Osteocyte (in vitro differentiated cells): ENCODE measurements at regions not wholly inside any gene's neighbourhood (a gene's known extent, or its start where the extent isn't known, plus 50 kb on each side); places are given as distances from the start of the nearest gene placed in this dataset.
"Not testable (repeated sequence)": the region's sequence is repeated elsewhere in the genome, so short reads cannot be mapped to it uniquely, and the experiment has no call there.

Experiments used
- DNase-seq: peaks from one replicate; pipeline ENCODE4 v3.0.0; 2021; ENCODE audit warnings: mixed read lengths; ENCODE audit not compliant: unreplicated experiment; ENCODE audit errors: extremely low spot score
- H3K27ac Mint-ChIP-seq: one replicate; pipeline ENCODE4 v1.8.0; 2021; ENCODE audit warnings: mild to moderate bottlenecking, mixed read lengths; ENCODE audit not compliant: unreplicated experiment
- H3K27me3 Mint-ChIP-seq: one replicate; pipeline ENCODE4 v1.8.0; 2021; ENCODE audit warnings: mixed read lengths; ENCODE audit not compliant: unreplicated experiment
- H3K36me3 Mint-ChIP-seq: one replicate; pipeline ENCODE4 v1.8.0; 2021; ENCODE audit warnings: mixed read lengths; ENCODE audit not compliant: unreplicated experiment
- H3K4me1 Mint-ChIP-seq: one replicate; pipeline ENCODE4 v1.8.0; 2021; ENCODE audit warnings: mixed read lengths; ENCODE audit not compliant: unreplicated experiment
- H3K4me3 Mint-ChIP-seq: one replicate; pipeline ENCODE4 v1.8.0; 2021; ENCODE audit warnings: mild to moderate bottlenecking, moderate library complexity, mixed read lengths; ENCODE audit not compliant: unreplicated experiment
- H3K9me3 Mint-ChIP-seq: one replicate; pipeline ENCODE4 v1.8.0; 2021; ENCODE audit warnings: mixed read lengths; ENCODE audit not compliant: unreplicated experiment
- TF ChIP-seq, protein P1 (sequence below): fragments of 200-600 bp; sonication (generic); IDR thresholded peaks from 2 replicates; pipeline ENCODE4 v1.5.0; 2021; ENCODE audit warnings: antibody characterized with exemption, mild to moderate bottlenecking, moderate library complexity

DNA sequence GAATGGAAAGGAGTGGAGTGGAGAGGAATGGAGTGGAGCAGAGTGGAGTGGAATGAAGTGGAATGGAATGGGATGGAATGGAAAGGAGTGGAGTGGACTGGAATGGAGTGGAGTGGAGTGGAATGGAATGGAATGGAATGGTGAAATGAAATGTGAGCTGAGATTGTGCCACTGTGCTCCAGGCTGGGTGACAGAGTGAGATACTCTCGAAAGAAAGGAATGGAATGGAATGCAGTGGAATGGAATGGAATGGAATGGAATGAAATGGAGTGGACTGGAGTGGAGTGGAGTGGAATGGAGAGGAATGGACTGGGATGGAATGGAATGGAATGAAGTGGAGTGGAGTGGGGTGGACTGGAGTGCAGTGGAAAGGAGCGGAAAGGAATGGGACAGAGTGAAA is 605.2 kb downstream of the TP53TG3F start:
- H3K27me3 Mint-ChIP-seq, H3K36me3 Mint-ChIP-seq: not testable (repeated sequence)
- H3K9me3 Mint-ChIP-seq, result peaks cover 21% of the 10 kb centered on the region

DNA sequence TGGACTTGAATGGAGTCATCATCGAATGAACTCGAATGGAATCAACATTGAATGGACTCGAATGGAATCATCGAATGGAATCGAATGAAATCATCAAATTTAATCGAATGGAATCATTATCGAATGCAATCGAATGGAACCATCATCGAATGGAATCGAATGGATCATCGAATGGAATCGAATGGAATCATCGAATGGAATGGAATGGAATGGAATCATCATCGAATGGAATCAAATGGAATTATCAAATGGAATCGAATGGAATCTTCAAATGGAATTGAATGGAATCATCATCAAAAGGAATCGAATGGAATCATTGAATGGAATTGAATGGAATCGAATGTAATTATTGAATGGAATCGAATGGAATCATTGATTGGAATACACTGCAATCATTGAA is 610.3 kb downstream of the TP53TG3F start:
- not testable (repeated sequence) for H3K9me3 Mint-ChIP-seq, H3K27me3 Mint-ChIP-seq, H3K27ac Mint-ChIP-seq, H3K4me1 Mint-ChIP-seq, DNase-seq, H3K4me3 Mint-ChIP-seq, H3K36me3 Mint-ChIP-seq

More for the DNA sequence above, 605.2 kb downstream of the TP53TG3F start:
- not testable (repeated sequence) for DNase-seq, H3K27ac Mint-ChIP-seq, H3K4me3 Mint-ChIP-seq, H3K4me1 Mint-ChIP-seq

- H3K9me3 Mint-ChIP-seq, result peaks cover 10% of the 10 kb centered on the region
- TF ChIP-seq, protein P1, sequence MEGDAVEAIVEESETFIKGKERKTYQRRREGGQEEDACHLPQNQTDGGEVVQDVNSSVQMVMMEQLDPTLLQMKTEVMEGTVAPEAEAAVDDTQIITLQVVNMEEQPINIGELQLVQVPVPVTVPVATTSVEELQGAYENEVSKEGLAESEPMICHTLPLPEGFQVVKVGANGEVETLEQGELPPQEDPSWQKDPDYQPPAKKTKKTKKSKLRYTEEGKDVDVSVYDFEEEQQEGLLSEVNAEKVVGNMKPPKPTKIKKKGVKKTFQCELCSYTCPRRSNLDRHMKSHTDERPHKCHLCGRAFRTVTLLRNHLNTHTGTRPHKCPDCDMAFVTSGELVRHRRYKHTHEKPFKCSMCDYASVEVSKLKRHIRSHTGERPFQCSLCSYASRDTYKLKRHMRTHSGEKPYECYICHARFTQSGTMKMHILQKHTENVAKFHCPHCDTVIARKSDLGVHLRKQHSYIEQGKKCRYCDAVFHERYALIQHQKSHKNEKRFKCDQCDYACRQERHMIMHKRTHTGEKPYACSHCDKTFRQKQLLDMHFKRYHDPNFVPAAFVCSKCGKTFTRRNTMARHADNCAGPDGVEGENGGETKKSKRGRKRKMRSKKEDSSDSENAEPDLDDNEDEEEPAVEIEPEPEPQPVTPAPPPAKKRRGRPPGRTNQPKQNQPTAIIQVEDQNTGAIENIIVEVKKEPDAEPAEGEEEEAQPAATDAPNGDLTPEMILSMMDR, result no peak
- DNase-seq, result no peak
Measured at GRCh38 chr16:34078691-34079090, 619.3 kb downstream of the TP53TG3F start.

GRCh38 chr16:34085038-34085437 is 625.6 kb downstream of the TP53TG3F start:
- H3K4me1 Mint-ChIP-seq, H3K27me3 Mint-ChIP-seq, H3K27ac Mint-ChIP-seq, DNase-seq, H3K4me3 Mint-ChIP-seq, H3K36me3 Mint-ChIP-seq: not testable (repeated sequence)
- H3K9me3 Mint-ChIP-seq, result peaks cover 34% of the 10 kb centered on the region

More at GRCh38 chr16:34078691-34079090, 619.3 kb downstream of the TP53TG3F start:
- Mint-ChIP-seq H3K36me3 (no peaks in the 10 kb centered on the region), H3K4me3 (no peak overlapping the region), H3K27me3 (no peaks in the 10 kb centered on the region), H3K4me1 (no peaks in the 10 kb centered on the region), H3K27ac (no peak overlapping the region)

- not testable (repeated sequence) for H3K4me3 Mint-ChIP-seq, H3K27ac Mint-ChIP-seq, H3K4me1 Mint-ChIP-seq, H3K27me3 Mint-ChIP-seq, DNase-seq, H3K36me3 Mint-ChIP-seq
- H3K9me3 Mint-ChIP-seq, result peaks cover 50% of the 10 kb centered on the region
Measured at GRCh38 chr16:34095006-34095405, 635.6 kb downstream of the TP53TG3F start.

- not testable (repeated sequence) for H3K36me3 Mint-ChIP-seq, DNase-seq
Measured at GRCh38 chr16:34096911-34097310, 637.5 kb downstream of the TP53TG3F start.

GRCh38 chr16:34097326-34097725 is 637.9 kb downstream of the TP53TG3F start:
- not testable (repeated sequence) for H3K4me3 Mint-ChIP-seq, H3K27me3 Mint-ChIP-seq, H3K36me3 Mint-ChIP-seq, DNase-seq, H3K27ac Mint-ChIP-seq, H3K4me1 Mint-ChIP-seq
- peaks cover 45% of the 10 kb centered on the region for H3K9me3 Mint-ChIP-seq

More at GRCh38 chr16:34096911-34097310, 637.5 kb downstream of the TP53TG3F start:
- H3K27ac Mint-ChIP-seq, H3K4me1 Mint-ChIP-seq, H3K4me3 Mint-ChIP-seq, H3K27me3 Mint-ChIP-seq: not testable (repeated sequence)
- H3K9me3 Mint-ChIP-seq, result peaks cover 49% of the 10 kb centered on the region

- not testable (repeated sequence) for DNase-seq, H3K27me3 Mint-ChIP-seq, H3K27ac Mint-ChIP-seq, H3K36me3 Mint-ChIP-seq, H3K4me1 Mint-ChIP-seq, H3K4me3 Mint-ChIP-seq
- peaks cover 45% of the 10 kb centered on the region for H3K9me3 Mint-ChIP-seq
Measured at GRCh38 chr16:34098033-34098432, 638.6 kb downstream of the TP53TG3F start.

- H3K4me3 Mint-ChIP-seq, H3K27ac Mint-ChIP-seq, H3K4me1 Mint-ChIP-seq: not testable (repeated sequence)
Measured at GRCh38 chr16:34099028-34099427, 639.6 kb downstream of the TP53TG3F start.

More at GRCh38 chr16:34099028-34099427, 639.6 kb downstream of the TP53TG3F start:
- not testable (repeated sequence) for H3K36me3 Mint-ChIP-seq, DNase-seq, H3K27me3 Mint-ChIP-seq
- peaks cover 52% of the 10 kb centered on the region for H3K9me3 Mint-ChIP-seq
